Activated CD4-positive, alpha-beta memory T cell treated with anti-CD3 and anti-CD28 coated beads, Interleukin-2, amount 10 ng/mL, durations not matched to agents 7 days and 5 days (primary cell): ENCODE measurements at regions not wholly inside any gene's neighbourhood (a gene's known extent, or its start where the extent isn't known, plus 50 kb on each side); places are given as distances from the start of the nearest gene placed in this dataset.

ENCODE experiments used
- CTCF ChIA-PET: fragments of 350-600 bp; sonication (Branson Sonifier 250); formaldehyde crosslinking; loops from one replicate; lab custom pipeline; 2021; ENCODE audit warnings: antibody characterized with exemption, inconsistent platforms; lab: Charles Lee
- POLR2A ChIA-PET: fragments of 350-600 bp; sonication (Branson Sonifier 250); formaldehyde crosslinking; loops from one replicate; lab custom pipeline; 2021; ENCODE audit warnings: antibody characterized with exemption; lab: Charles Lee
- DNase-seq: peaks from one replicate; pipeline ENCODE4 v3.0.0-alpha.2; 2020
- H3K27ac Mint-ChIP-seq: one replicate; pipeline ENCODE4 v1.8.0; 2021; ENCODE audit warnings: mild to moderate bottlenecking, mixed read lengths
- H3K27me3 Mint-ChIP-seq: one replicate; pipeline ENCODE4 v1.8.0; 2021; ENCODE audit warnings: mixed read lengths
- H3K36me3 Mint-ChIP-seq: one replicate; pipeline ENCODE4 v1.8.0; 2021; ENCODE audit warnings: low read depth, mixed read lengths
- H3K4me1 Mint-ChIP-seq: one replicate; pipeline ENCODE4 v1.8.0; 2021; ENCODE audit warnings: mixed read lengths
- H3K4me3 Mint-ChIP-seq: one replicate; pipeline ENCODE4 v1.8.0; 2021; ENCODE audit warnings: mild to moderate bottlenecking, mixed read lengths
- H3K9me3 Mint-ChIP-seq: one replicate; pipeline ENCODE4 v1.8.0; 2021; ENCODE audit warnings: mixed read lengths

DNA sequence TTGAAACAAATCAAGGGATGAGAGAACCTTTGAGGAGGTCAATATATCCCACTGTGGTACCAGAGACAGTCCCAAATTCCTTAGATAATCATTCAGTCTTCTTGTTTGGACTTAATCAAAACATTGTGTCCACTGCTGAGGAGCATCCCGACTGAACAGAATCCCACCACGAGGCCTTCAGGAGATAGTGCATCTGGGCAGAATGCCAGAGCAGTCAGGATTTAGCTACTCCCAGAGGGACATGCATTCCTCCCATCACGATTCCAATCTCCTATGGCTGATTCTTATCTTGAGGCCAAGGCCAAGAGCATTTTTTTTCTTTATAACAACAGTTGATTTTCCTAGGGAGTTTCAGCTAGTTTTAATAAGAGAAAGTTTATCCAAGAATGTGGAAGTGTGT is 87.4 kb upstream of the COX10 start:
- CTCF ChIA-PET = no interaction called here

DNA sequence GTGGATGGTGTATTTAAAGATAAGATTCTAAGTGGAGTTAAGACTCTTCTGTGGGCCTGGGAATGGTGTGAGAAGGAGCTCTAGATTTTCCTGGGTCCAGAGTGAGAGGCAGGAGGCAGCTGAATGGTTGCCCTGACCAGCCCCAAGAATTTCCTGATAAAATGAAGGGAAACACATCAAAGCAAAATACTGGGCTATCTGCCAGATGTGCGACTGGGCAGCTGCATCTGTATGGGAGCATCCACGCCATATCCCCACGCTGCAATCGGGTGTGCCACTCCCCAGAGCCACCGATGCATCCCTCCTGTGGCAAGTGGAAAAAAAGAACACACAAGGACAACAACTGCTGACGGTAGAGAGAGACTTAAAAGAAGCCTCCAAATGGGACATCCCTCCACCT is 84.3 kb upstream of the COX10 start:
- CTCF ChIA-PET = no interaction called here
- no peak overlapping the region for H3K4me3 Mint-ChIP-seq
- H3K36me3 Mint-ChIP-seq = peaks cover 10% of the 10 kb centered on the region
- H3K27me3 Mint-ChIP-seq = no peaks in the 10 kb centered on the region
- no peak for DNase-seq
- no peak overlapping the region for H3K27ac Mint-ChIP-seq
- peaks cover 4% of the 10 kb centered on the region for H3K4me1 Mint-ChIP-seq
- POLR2A ChIA-PET = no interaction called here
- no peaks in the 10 kb centered on the region for H3K9me3 Mint-ChIP-seq

More for the DNA sequence above, 87.4 kb upstream of the COX10 start:
- peaks cover 6% of the 10 kb centered on the region for H3K4me1 Mint-ChIP-seq
- H3K9me3 Mint-ChIP-seq = no peaks in the 10 kb centered on the region
- POLR2A ChIA-PET = no interaction called here
- peaks cover 19% of the 10 kb centered on the region for H3K36me3 Mint-ChIP-seq
- H3K4me3 Mint-ChIP-seq = no peak overlapping the region
- no peak overlapping the region for H3K27ac Mint-ChIP-seq
- no peaks in the 10 kb centered on the region for H3K27me3 Mint-ChIP-seq
- no peak for DNase-seq

GRCh38 chr17:13986855-13987254 is 82.4 kb upstream of the COX10 start:
- Mint-ChIP-seq H3K4me1 (peaks cover 4% of the 10 kb centered on the region), H3K36me3 (peaks cover 7% of the 10 kb centered on the region), H3K27ac (no peak overlapping the region), H3K9me3 (no peaks in the 10 kb centered on the region), H3K4me3 (no peak overlapping the region), H3K27me3 (no peaks in the 10 kb centered on the region)
- no peak for DNase-seq
- ChIA-PET POLR2A (no interaction called here), CTCF (no interaction called here)

DNA sequence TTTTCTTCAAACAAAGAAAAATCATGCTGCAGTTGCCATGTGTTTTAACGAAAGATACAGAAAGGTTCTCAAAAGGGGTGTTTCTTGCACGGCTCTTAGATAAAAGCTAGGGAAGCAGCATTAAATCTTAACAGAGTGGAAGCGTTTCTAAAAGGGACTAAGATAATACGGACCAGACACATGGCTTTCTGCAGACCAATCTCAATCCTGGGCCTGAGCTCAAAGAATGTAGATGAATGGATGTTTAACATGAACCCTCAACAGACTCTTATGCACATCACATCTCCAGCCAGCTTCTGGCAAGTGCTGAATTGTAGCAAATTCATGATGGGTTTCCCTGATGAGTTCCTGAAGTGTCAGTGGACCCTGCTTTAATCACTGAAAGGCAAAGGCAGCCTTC is 80.2 kb upstream of the COX10 start:
- Mint-ChIP-seq H3K4me3 (no peak overlapping the region), H3K27ac (no peak overlapping the region), H3K36me3 (no peaks in the 10 kb centered on the region), H3K4me1 (peaks cover 6% of the 10 kb centered on the region), H3K9me3 (no peaks in the 10 kb centered on the region), H3K27me3 (no peaks in the 10 kb centered on the region)
- DNase-seq = no peak
- ChIA-PET CTCF (no interaction called here), POLR2A (no interaction called here)

DNA sequence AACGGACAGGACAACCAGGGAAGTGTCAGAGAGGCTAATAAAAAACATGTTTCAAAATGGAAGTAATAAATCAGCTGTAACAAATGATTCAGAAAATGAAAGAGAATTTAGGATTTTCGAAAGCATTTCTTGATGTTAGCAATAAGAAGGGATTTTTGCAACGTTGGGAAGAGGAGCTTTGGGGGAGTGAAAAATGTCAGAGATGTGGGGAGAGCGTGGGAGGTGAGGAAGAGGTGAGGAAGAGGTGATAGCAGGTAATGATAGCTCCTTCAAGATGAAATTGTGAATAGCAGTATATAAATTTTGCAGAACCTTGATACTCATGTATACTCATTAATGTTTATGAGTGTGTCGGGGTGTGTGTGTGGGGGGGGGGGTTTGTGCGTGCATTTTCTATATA is 76.2 kb upstream of the COX10 start:
- CTCF ChIA-PET = no interaction called here
- DNase-seq = no peak

GRCh38 chr17:13994050-13994449 is 75.3 kb upstream of the COX10 start:
- no peaks in the 10 kb centered on the region for H3K27me3 Mint-ChIP-seq
- H3K4me1 Mint-ChIP-seq = peaks cover 3% of the 10 kb centered on the region
- no peak overlapping the region for H3K27ac Mint-ChIP-seq
- no peaks in the 10 kb centered on the region for H3K36me3 Mint-ChIP-seq
- no peak for DNase-seq
- H3K9me3 Mint-ChIP-seq = no peaks in the 10 kb centered on the region
- ChIA-PET CTCF (no interaction called here), POLR2A (no interaction called here)
- H3K4me3 Mint-ChIP-seq = no peak overlapping the region

More for the DNA sequence above, 76.2 kb upstream of the COX10 start:
- Mint-ChIP-seq H3K27me3 (no peaks in the 10 kb centered on the region), H3K4me1 (peaks cover 3% of the 10 kb centered on the region), H3K4me3 (no peak overlapping the region), H3K36me3 (no peaks in the 10 kb centered on the region), H3K27ac (no peak overlapping the region), H3K9me3 (no peaks in the 10 kb centered on the region)
- POLR2A ChIA-PET = no interaction called here

DNA sequence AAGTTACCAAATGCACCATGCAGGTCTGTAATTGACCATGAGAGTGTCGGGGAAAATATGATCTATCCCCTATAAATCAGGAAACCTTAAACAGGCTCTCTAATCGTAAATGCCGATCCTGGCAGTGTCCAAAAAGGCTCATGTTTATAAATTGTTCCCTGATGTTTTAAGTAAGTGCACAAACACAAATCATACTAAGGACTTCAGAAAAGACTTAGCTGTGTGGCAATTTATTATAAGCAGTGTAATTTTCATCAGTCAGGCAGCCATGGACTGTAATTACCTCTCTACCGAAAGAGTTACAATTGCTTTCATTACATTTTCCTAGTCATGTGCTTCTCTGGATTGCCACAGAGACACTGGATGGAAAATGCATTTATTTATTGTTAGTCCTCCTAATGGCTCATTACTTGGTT is 73.4 kb upstream of the COX10 start:
- POLR2A ChIA-PET = no interaction called here

DNA sequence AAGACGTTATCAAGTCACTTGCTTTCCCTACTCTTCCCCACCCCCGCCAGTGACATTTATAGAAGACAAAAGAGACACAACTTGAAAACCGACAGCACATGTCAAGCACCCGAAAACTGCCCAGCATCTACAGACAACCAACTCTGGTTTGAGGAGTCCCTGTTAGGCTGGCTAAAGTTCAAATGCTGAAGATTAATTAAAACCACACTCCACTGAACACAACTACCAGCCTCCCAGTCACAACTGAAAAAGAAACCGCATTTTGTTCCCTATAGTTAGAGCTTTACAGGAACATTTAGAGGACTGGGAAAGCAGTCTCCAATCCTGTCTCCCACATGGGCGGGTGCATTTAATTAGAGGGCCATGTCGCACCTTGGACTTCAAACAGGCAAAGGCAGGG is 73.0 kb upstream of the COX10 start:
- Mint-ChIP-seq H3K27me3 (no peaks in the 10 kb centered on the region), H3K4me3 (no peak overlapping the region), H3K36me3 (peaks cover 11% of the 10 kb centered on the region), H3K9me3 (peaks cover 7% of the 10 kb centered on the region), H3K27ac (no peak overlapping the region), H3K4me1 (peaks cover 3% of the 10 kb centered on the region)
- ChIA-PET CTCF (no interaction called here), POLR2A (no interaction called here)
- DNase-seq = no peak

More for the DNA sequence above, 73.4 kb upstream of the COX10 start:
- CTCF ChIA-PET = no interaction called here
- H3K27me3 Mint-ChIP-seq = no peaks in the 10 kb centered on the region
- H3K4me1 Mint-ChIP-seq = peaks cover 3% of the 10 kb centered on the region
- no peak overlapping the region for H3K27ac Mint-ChIP-seq
- no peak for DNase-seq
- peaks cover 8% of the 10 kb centered on the region for H3K36me3 Mint-ChIP-seq
- H3K9me3 Mint-ChIP-seq = peaks cover 5% of the 10 kb centered on the region
- H3K4me3 Mint-ChIP-seq = no peak overlapping the region

GRCh38 chr17:13996748-13997147 is 72.6 kb upstream of the COX10 start:
- POLR2A ChIA-PET = no interaction called here
- Mint-ChIP-seq H3K9me3 (peaks cover 8% of the 10 kb centered on the region), H3K36me3 (peaks cover 15% of the 10 kb centered on the region), H3K27me3 (no peaks in the 10 kb centered on the region), H3K4me1 (peaks cover 3% of the 10 kb centered on the region), H3K4me3 (no peak overlapping the region), H3K27ac (no peak overlapping the region)
- DNase-seq = no peak
- CTCF ChIA-PET = no interaction called here

GRCh38 chr17:14004927-14005620 is 64.2 kb upstream of the COX10 start:
- DNase-seq = no peak
- ChIA-PET CTCF (interaction anchor here (1.2 kb wide), 1 partner anchor 297 kb away, joined by 4 read pairs; no protein-coding TSS in a partner anchor), POLR2A (no interaction called here)
- Mint-ChIP-seq H3K4me1 (no peaks in the 10 kb centered on the region), H3K9me3 (peaks cover 9% of the 10 kb centered on the region), H3K36me3 (peaks cover 28% of the 10 kb centered on the region), H3K27me3 (no peaks in the 10 kb centered on the region), H3K4me3 (no peak overlapping the region), H3K27ac (no peak overlapping the region)

DNA sequence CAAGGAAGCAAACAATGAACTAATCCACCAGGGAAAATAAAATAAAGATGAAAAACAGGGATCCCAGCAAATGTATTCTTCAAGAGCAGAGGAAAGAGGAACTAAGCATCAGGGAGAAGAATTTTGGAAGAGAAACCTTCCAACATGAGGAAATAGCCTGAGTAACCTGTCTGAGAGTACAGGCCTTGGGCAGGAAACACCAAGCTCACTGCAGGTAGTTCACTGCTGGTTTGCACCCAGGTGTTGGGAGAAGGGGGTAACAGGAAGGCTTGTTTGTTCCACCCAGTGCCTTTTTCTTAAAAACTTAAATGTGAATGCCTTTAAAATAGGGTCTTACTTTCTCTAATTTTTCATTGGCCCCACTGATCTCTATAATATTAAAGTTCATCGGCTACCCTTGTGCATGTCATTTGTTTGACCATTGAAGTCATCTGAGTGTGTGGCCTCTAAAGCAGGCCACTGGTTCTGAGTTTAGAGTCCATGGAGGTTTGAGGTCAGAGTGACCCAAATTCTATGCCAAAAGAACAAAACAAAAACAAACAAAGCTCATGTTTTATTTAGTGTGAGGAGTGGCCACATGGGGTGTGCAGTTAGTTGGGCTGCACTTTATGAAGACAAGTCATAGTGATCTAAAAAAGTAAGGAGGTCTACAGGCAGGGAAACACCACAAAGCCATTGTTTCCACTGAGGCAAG is 62.9 kb upstream of the COX10 start:
- no peak for DNase-seq
- no peak overlapping the region for H3K27ac Mint-ChIP-seq
- H3K4me3 Mint-ChIP-seq = no peak overlapping the region
- H3K9me3 Mint-ChIP-seq = peaks cover 2% of the 10 kb centered on the region
- H3K36me3 Mint-ChIP-seq = peaks cover 19% of the 10 kb centered on the region
- H3K4me1 Mint-ChIP-seq = no peaks in the 10 kb centered on the region
- CTCF ChIA-PET = interaction anchor here (1.2 kb wide), 1 partner anchor 295 kb away, joined by 4 read pairs; no protein-coding TSS in a partner anchor
- POLR2A ChIA-PET = no interaction called here
- H3K27me3 Mint-ChIP-seq = no peaks in the 10 kb centered on the region

DNA sequence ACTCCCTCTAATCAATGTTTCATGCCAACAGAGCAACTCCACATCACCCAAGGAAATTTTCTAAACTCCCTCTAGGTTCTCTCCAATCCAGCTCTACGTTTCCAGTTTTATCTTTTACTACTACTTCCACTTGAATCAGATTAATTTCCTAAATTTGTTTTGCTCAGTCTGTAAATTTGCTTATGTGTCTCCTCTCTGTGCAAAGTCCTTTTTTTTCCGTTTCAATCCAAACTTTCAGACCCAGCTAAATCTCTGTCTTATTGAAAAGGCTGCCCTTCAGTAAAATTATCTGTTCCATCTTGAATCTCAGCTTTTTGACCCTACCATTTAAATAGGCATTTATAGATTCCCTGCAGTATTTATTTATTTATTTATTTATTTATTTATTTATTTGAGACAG is 61.4 kb upstream of the COX10 start:
- Mint-ChIP-seq H3K36me3 (peaks cover 11% of the 10 kb centered on the region), H3K9me3 (no peaks in the 10 kb centered on the region), H3K27me3 (no peaks in the 10 kb centered on the region), H3K27ac (no peak overlapping the region), H3K4me3 (no peak overlapping the region), H3K4me1 (no peaks in the 10 kb centered on the region)
- DNase-seq = no peak
- ChIA-PET POLR2A (no interaction called here), CTCF (no interaction called here)

GRCh38 chr17:14011036-14011692 is 58.1 kb upstream of the COX10 start:
- Mint-ChIP-seq H3K4me3 (no peak overlapping the region), H3K27ac (no peak overlapping the region), H3K27me3 (no peaks in the 10 kb centered on the region), H3K36me3 (peaks cover 4% of the 10 kb centered on the region), H3K4me1 (peaks cover 2% of the 10 kb centered on the region), H3K9me3 (no peaks in the 10 kb centered on the region)
- CTCF ChIA-PET = no interaction called here
- no peak for DNase-seq
- POLR2A ChIA-PET = no interaction called here
